Caco-2 (cell line): ENCODE measurements at regions not wholly inside any gene's neighbourhood (a gene's known extent, or its start where the extent isn't known, plus 50 kb on each side); places are given as distances from the start of the nearest gene placed in this dataset.

Experiments used
- BruUV-seq: library from RNA; stranded (reverse); fragments of 400-500 nt; replicated peaks from 2 replicates; lab custom pipeline; 2021; lab: Mats Ljungman, UMichigan
- CTCF ChIA-PET: fragments of 300-600 bp; sonication (Branson Sonifier 250); formaldehyde crosslinking; loops from one replicate; lab custom pipeline; 2022; ENCODE audit warnings: antibody characterized with exemption; lab: Charles Lee
- POLR2A ChIA-PET: fragments of 300-600 bp; sonication (Branson Sonifier 250); formaldehyde crosslinking; loops from one replicate; lab custom pipeline; 2022; ENCODE audit warnings: antibody characterized with exemption; lab: Charles Lee
- DNase-seq, 2 experiments: peaks; one replicate each; pipeline versions ENCODE4 v3.0.0 to v3.0.0-alpha.2; 2020 to 2022
- H3K27me3 ChIP-seq: replicated peaks from 2 replicates; pipeline ENCODE4 v1.6.0; 2011; ENCODE audit warnings: low read length; ENCODE audit not compliant: control insufficient read depth, insufficient read depth
- H3K36me3 ChIP-seq: 2 replicates; pipeline ENCODE4 v1.5.1; 2011; ENCODE audit warnings: low read length; ENCODE audit not compliant: control insufficient read depth, insufficient read depth
- H3K4me1 ChIP-seq: fragments of 250-450 bp; sonication (Bioruptor Pico); 2 replicates; pipeline ENCODE4 v1.5.1; 2020; ENCODE audit warnings: mild to moderate bottlenecking
- H3K4me3 ChIP-seq: 2 replicates; pipeline ENCODE4 v1.5.1; 2011; ENCODE audit warnings: low read depth, mild to moderate bottlenecking, control low read depth, low read length
- H3K9me3 ChIP-seq: fragments of 250-450 bp; sonication (Bioruptor Pico); 2 replicates; pipeline ENCODE4 v1.5.1; 2020; ENCODE audit warnings: mild to moderate bottlenecking, moderate library complexity
- H3K27ac Mint-ChIP-seq: one replicate; pipeline ENCODE4 v1.8.0; 2022; ENCODE audit warnings: mixed read lengths; ENCODE audit not compliant: unreplicated experiment
- H3K27me3 Mint-ChIP-seq: one replicate; pipeline ENCODE4 v1.8.0; 2022; ENCODE audit warnings: mixed read lengths; ENCODE audit not compliant: insufficient read depth, unreplicated experiment
- H3K36me3 Mint-ChIP-seq: one replicate; pipeline ENCODE4 v1.8.0; 2022; ENCODE audit warnings: mild to moderate bottlenecking, mixed read lengths; ENCODE audit not compliant: insufficient read depth, unreplicated experiment
- H3K4me1 Mint-ChIP-seq: one replicate; pipeline ENCODE4 v1.8.0; 2022; ENCODE audit warnings: low read depth, mixed read lengths; ENCODE audit not compliant: unreplicated experiment
- H3K4me3 Mint-ChIP-seq: one replicate; pipeline ENCODE4 v1.8.0; 2022; ENCODE audit warnings: mild to moderate bottlenecking, moderate library complexity, mixed read lengths; ENCODE audit not compliant: unreplicated experiment
- H3K9me3 Mint-ChIP-seq: one replicate; pipeline ENCODE4 v1.8.0; 2022; ENCODE audit warnings: mixed read lengths; ENCODE audit not compliant: unreplicated experiment
- intact Hi-C: fragments of 100-400 bp; cut with micrococcal nuclease; formaldehyde crosslinking; loops from one replicate; pipeline ENCODE4 v1.10.0; 2022; ENCODE audit not compliant: unreplicated experiment
- TF ChIP-seq, protein P1 (sequence below), 2 experiments: fragments of 200-600 bp in 1 of 2; IDR thresholded peaks; 1 replicate in 1 of 2; 2 replicates in 1 of 2; pipeline versions ENCODE4 v1.5.1 to v1.8.0; 2011 to 2022; ENCODE audit warnings: antibody characterized with exemption in 1 of 2, control low read depth in 1 of 2, inconsistent platforms in 1 of 2, low read depth in 1 of 2, low read length in 1 of 2, mild to moderate bottlenecking in 1 of 2, moderate library complexity in 1 of 2; ENCODE audit not compliant: insufficient read depth in 1 of 2, severe bottlenecking in 1 of 2, unreplicated experiment in 1 of 2

DNA sequence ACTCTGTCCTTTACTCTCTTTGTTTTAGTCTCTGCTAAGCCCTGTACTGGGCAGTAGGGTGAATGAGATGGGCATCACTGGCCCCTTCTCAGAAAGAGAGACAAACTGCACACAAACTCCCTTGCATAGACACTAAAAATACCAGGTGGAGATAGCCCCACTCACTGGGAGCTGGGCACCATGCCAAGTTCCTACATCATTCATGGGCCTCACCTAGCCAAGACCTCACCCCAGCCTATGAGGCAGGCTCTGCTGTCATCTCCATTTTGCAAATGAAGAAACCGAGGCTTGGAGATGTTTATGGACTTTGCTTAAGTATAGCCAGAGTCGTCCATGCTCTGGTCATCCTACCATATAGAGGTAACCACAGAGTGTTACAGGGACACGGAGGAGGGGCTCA lies 499.8 kb upstream of the CDH11 start:
- no peaks in the 10 kb centered on the region for H3K4me1 Mint-ChIP-seq
- TF ChIP-seq, protein P1, sequence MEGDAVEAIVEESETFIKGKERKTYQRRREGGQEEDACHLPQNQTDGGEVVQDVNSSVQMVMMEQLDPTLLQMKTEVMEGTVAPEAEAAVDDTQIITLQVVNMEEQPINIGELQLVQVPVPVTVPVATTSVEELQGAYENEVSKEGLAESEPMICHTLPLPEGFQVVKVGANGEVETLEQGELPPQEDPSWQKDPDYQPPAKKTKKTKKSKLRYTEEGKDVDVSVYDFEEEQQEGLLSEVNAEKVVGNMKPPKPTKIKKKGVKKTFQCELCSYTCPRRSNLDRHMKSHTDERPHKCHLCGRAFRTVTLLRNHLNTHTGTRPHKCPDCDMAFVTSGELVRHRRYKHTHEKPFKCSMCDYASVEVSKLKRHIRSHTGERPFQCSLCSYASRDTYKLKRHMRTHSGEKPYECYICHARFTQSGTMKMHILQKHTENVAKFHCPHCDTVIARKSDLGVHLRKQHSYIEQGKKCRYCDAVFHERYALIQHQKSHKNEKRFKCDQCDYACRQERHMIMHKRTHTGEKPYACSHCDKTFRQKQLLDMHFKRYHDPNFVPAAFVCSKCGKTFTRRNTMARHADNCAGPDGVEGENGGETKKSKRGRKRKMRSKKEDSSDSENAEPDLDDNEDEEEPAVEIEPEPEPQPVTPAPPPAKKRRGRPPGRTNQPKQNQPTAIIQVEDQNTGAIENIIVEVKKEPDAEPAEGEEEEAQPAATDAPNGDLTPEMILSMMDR (IDR thresholded peaks at IDR 0.05; ENCODE audit: insufficient read depth in 1 of 2, low read depth in 1 of 2, low read length in 1 of 2, severe bottlenecking in 1 of 2, unreplicated experiment in 1 of 2) = no peak
- no peak overlapping the region for H3K4me3 Mint-ChIP-seq
- CTCF ChIA-PET = no interaction called here
- H3K36me3 Mint-ChIP-seq = no peaks in the 10 kb centered on the region
- DNase-seq = no peak
- no peaks in the 10 kb centered on the region for H3K27me3 ChIP-seq
- no TSS peak for BruUV-seq
- POLR2A ChIA-PET = no interaction called here
- H3K27me3 Mint-ChIP-seq = peaks cover 25% of the 10 kb centered on the region
- H3K36me3 ChIP-seq = no peaks in the 10 kb centered on the region
- H3K4me1 ChIP-seq = no peaks in the 10 kb centered on the region
- H3K4me3 ChIP-seq = no peak overlapping the region
- intact Hi-C loops = no loop called here
- H3K9me3 Mint-ChIP-seq = no peaks in the 10 kb centered on the region
- H3K27ac Mint-ChIP-seq = no peak overlapping the region
- H3K9me3 ChIP-seq = no peaks in the 10 kb centered on the region

DNA sequence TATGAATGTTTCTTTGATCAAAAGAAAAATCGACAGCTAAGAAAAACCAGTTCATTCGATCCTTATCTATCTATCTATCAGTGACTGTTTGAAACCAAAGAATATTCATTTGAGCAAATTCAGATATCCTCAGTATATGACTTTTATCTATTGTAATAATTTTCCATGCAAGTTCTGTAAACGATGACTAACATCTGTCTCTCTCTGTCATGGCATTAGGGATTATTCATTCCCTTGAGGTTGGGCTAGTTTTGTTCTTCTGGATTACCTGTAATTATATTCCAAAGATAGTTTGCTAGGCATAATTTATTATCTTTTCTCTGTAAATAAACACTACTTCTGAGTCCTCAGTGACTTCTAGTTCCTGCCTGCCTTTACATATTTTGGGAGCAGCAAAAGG lies 497.7 kb upstream of the CDH11 start:
- H3K36me3 Mint-ChIP-seq = no peaks in the 10 kb centered on the region
- TF ChIP-seq, protein P1 (IDR thresholded peaks at IDR 0.05; ENCODE audit: insufficient read depth in 1 of 2, low read depth in 1 of 2, low read length in 1 of 2, severe bottlenecking in 1 of 2, unreplicated experiment in 1 of 2) = no peak
- POLR2A ChIA-PET = no interaction called here
- Histone ChIP-seq H3K4me1 (no peaks in the 10 kb centered on the region), H3K9me3 (no peaks in the 10 kb centered on the region), H3K4me3 (no peak overlapping the region), H3K27me3 (no peaks in the 10 kb centered on the region), H3K36me3 (no peaks in the 10 kb centered on the region)
- no peaks in the 10 kb centered on the region for H3K9me3 Mint-ChIP-seq
- no peak overlapping the region for H3K27ac Mint-ChIP-seq
- CTCF ChIA-PET = no interaction called here
- intact Hi-C loops = no loop called here
- DNase-seq = no peak
- H3K27me3 Mint-ChIP-seq = peaks cover 35% of the 10 kb centered on the region
- H3K4me1 Mint-ChIP-seq = no peaks in the 10 kb centered on the region
- no TSS peak for BruUV-seq
- H3K4me3 Mint-ChIP-seq = no peak overlapping the region

DNA sequence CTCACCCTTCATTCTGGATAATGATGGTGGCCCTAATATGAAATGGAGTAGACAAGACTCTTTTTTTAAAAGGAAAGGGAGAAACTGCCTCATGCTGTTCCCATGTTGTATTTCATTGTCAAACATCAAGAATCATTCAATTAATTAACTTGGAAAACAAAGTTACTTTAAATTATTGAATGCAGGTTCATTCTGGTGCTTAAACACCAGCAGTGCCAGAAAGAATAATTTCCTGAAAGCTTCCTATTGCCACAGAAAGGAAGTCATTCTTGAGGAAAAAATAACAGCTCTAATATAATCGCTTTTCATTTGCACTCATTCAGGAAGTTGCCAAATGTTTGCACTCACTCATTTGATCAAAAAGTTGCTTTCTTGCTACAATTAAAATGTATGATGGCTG lies 497.1 kb upstream of the CDH11 start:
- Mint-ChIP-seq H3K4me3 (no peak overlapping the region), H3K27ac (no peak overlapping the region), H3K27me3 (peaks cover 36% of the 10 kb centered on the region), H3K36me3 (no peaks in the 10 kb centered on the region), H3K9me3 (no peaks in the 10 kb centered on the region), H3K4me1 (no peaks in the 10 kb centered on the region)
- TF ChIP-seq, protein P1 (IDR thresholded peaks at IDR 0.05; ENCODE audit: insufficient read depth in 1 of 2, low read depth in 1 of 2, low read length in 1 of 2, severe bottlenecking in 1 of 2, unreplicated experiment in 1 of 2) = no peak
- no peak for DNase-seq
- Histone ChIP-seq H3K4me3 (no peak overlapping the region), H3K4me1 (no peaks in the 10 kb centered on the region), H3K36me3 (no peaks in the 10 kb centered on the region), H3K9me3 (no peaks in the 10 kb centered on the region), H3K27me3 (no peaks in the 10 kb centered on the region)
- POLR2A ChIA-PET = no interaction called here
- no TSS peak for BruUV-seq
- intact Hi-C loops = no loop called here
- CTCF ChIA-PET = no interaction called here
